Muscle layer of colon (tissue), 2 donors: ENCODE measurements at regions not wholly inside any gene's neighbourhood (a gene's known extent, or its start where the extent isn't known, plus 50 kb on each side); places are given as distances from the start of the nearest gene placed in this dataset.
"Not testable (repeated sequence)": the region's sequence is repeated elsewhere in the genome, so short reads cannot be mapped to it uniquely, and the experiment has no call there.

Source experiments
- H3K27ac ChIP-seq: one replicate; pipeline ENCODE4 v1.7.0; 2013; ENCODE audit warnings: low read depth, mild to moderate bottlenecking, low read length, moderate library complexity
- H3K27me3 ChIP-seq, 2 donors: one replicate each; pipeline ENCODE4 v1.7.0; 2013; ENCODE audit warnings: low read length in 2 of 2, mild to moderate bottlenecking in 2 of 2; ENCODE audit not compliant: insufficient read depth in 2 of 2, control insufficient read depth in 1 of 2
- H3K36me3 ChIP-seq: one replicate; pipeline ENCODE4 v1.7.0; 2013; ENCODE audit warnings: mild to moderate bottlenecking, low read length; ENCODE audit not compliant: insufficient read depth
- H3K4me1 ChIP-seq: one replicate; pipeline ENCODE4 v1.7.0; 2013; ENCODE audit warnings: mild to moderate bottlenecking, low read length; ENCODE audit not compliant: insufficient read depth
- H3K4me3 ChIP-seq, 2 donors: one replicate each; pipeline ENCODE4 v1.7.0; 2013; ENCODE audit warnings: low read length in 2 of 2, low read depth in 1 of 2, mild to moderate bottlenecking in 1 of 2, moderate library complexity in 1 of 2
- H3K9ac ChIP-seq: one replicate; pipeline ENCODE4 v1.7.0; 2013; ENCODE audit warnings: low read length
- H3K9me3 ChIP-seq: one replicate; pipeline ENCODE4 v1.7.0; 2013; ENCODE audit warnings: mild to moderate bottlenecking, low read length
- donor health status: abdominal sarcoma.
- donor health status: Adenocarcinoma of cecum.

GRCh38 chr7:68231011-68231410 is 1234.4 kb downstream of the TYW1 start:
- not testable (repeated sequence) for H3K9ac ChIP-seq

GRCh38 chr7:68235937-68236336 is 1239.3 kb downstream of the TYW1 start:
- Histone ChIP-seq H3K9me3 (no peaks in the 10 kb centered on the region), H3K4me1 (no peaks in the 10 kb centered on the region), H3K36me3 (no peaks in the 10 kb centered on the region), H3K27me3 (no peaks in the 10 kb centered on the region), H3K9ac (no peak overlapping the region), H3K4me3 (no peak overlapping the region), H3K27ac (no peak overlapping the region)

More at GRCh38 chr7:68231011-68231410, 1234.4 kb downstream of the TYW1 start:
- H3K36me3 ChIP-seq, H3K4me1 ChIP-seq, H3K4me3 ChIP-seq, H3K27me3 ChIP-seq, H3K9me3 ChIP-seq, H3K27ac ChIP-seq: not testable (repeated sequence)

- Histone ChIP-seq H3K4me1 (no peaks in the 10 kb centered on the region), H3K9ac (no peak overlapping the region), H3K27ac (no peak overlapping the region), H3K9me3 (no peaks in the 10 kb centered on the region), H3K36me3 (no peaks in the 10 kb centered on the region), H3K4me3 (no peak overlapping the region), H3K27me3 (no peaks in the 10 kb centered on the region)
Observed at GRCh38 chr7:68238204-68238805, 1241.7 kb downstream of the TYW1 start.

GRCh38 chr7:68243128-68243527 is 1246.5 kb downstream of the TYW1 start:
- Histone ChIP-seq H3K9me3 (no peaks in the 10 kb centered on the region), H3K9ac (no peak overlapping the region), H3K36me3 (no peaks in the 10 kb centered on the region), H3K27me3 (no peaks in the 10 kb centered on the region), H3K27ac (no peak overlapping the region), H3K4me3 (no peak overlapping the region), H3K4me1 (no peaks in the 10 kb centered on the region)

- no peaks in the 10 kb centered on the region for H3K9me3 ChIP-seq
- no peaks in the 10 kb centered on the region for H3K27me3 ChIP-seq
- no peak overlapping the region for H3K9ac ChIP-seq
- H3K4me1 ChIP-seq: no peaks in the 10 kb centered on the region
- H3K4me3 ChIP-seq: no peak overlapping the region
- no peak overlapping the region for H3K27ac ChIP-seq
- H3K36me3 ChIP-seq: no peaks in the 10 kb centered on the region
Observed at GRCh38 chr7:68244389-68244788, 1247.8 kb downstream of the TYW1 start.

- Histone ChIP-seq H3K27ac (no peak overlapping the region), H3K36me3 (no peaks in the 10 kb centered on the region), H3K27me3 (no peaks in the 10 kb centered on the region), H3K4me1 (no peaks in the 10 kb centered on the region), H3K9ac (no peak overlapping the region), H3K4me3 (no peak overlapping the region), H3K9me3 (no peaks in the 10 kb centered on the region)
Observed at GRCh38 chr7:68245688-68246087, 1249.1 kb downstream of the TYW1 start.

GRCh38 chr7:68246189-68246633 is 1249.6 kb downstream of the TYW1 start:
- H3K27me3 ChIP-seq: no peaks in the 10 kb centered on the region
- H3K9ac ChIP-seq: no peak overlapping the region
- no peak overlapping the region for H3K27ac ChIP-seq
- no peaks in the 10 kb centered on the region for H3K36me3 ChIP-seq
- H3K4me1 ChIP-seq: no peaks in the 10 kb centered on the region
- H3K4me3 ChIP-seq: no peak overlapping the region
- no peaks in the 10 kb centered on the region for H3K9me3 ChIP-seq

- Histone ChIP-seq H3K9ac (no peak overlapping the region), H3K27ac (no peak overlapping the region), H3K27me3 (no peaks in the 10 kb centered on the region), H3K4me1 (no peaks in the 10 kb centered on the region), H3K4me3 (no peak overlapping the region), H3K9me3 (no peaks in the 10 kb centered on the region), H3K36me3 (no peaks in the 10 kb centered on the region)
Observed at GRCh38 chr7:68247126-68247525, 1250.5 kb downstream of the TYW1 start.

- Histone ChIP-seq H3K36me3 (no peaks in the 10 kb centered on the region), H3K9me3 (no peaks in the 10 kb centered on the region), H3K9ac (no peak overlapping the region), H3K4me1 (no peaks in the 10 kb centered on the region), H3K27ac (no peak overlapping the region), H3K4me3 (no peak overlapping the region), H3K27me3 (no peaks in the 10 kb centered on the region)
Observed at GRCh38 chr7:68247571-68247970, 1250.9 kb downstream of the TYW1 start.

- no peak overlapping the region for H3K9ac ChIP-seq
- no peak overlapping the region for H3K27ac ChIP-seq
- no peaks in the 10 kb centered on the region for H3K4me1 ChIP-seq
- no peaks in the 10 kb centered on the region for H3K36me3 ChIP-seq
- H3K9me3 ChIP-seq: no peaks in the 10 kb centered on the region
- H3K27me3 ChIP-seq: no peaks in the 10 kb centered on the region
- no peak overlapping the region for H3K4me3 ChIP-seq
Observed at GRCh38 chr7:68248973-68249372, 1252.3 kb downstream of the TYW1 start.

GRCh38 chr7:68249611-68250010 is 1253.0 kb downstream of the TYW1 start:
- Histone ChIP-seq H3K27ac (no peak overlapping the region), H3K27me3 (no peaks in the 10 kb centered on the region)

GRCh38 chr7:68250143-68250542 is 1253.5 kb downstream of the TYW1 start:
- Histone ChIP-seq H3K4me1 (no peaks in the 10 kb centered on the region), H3K4me3 (no peak overlapping the region), H3K27me3 (no peaks in the 10 kb centered on the region), H3K9me3 (no peaks in the 10 kb centered on the region), H3K27ac (no peak overlapping the region), H3K9ac (no peak overlapping the region), H3K36me3 (no peaks in the 10 kb centered on the region)

More at GRCh38 chr7:68249611-68250010, 1253.0 kb downstream of the TYW1 start:
- Histone ChIP-seq H3K4me3 (no peak overlapping the region), H3K9me3 (no peaks in the 10 kb centered on the region), H3K4me1 (no peaks in the 10 kb centered on the region), H3K9ac (no peak overlapping the region), H3K36me3 (no peaks in the 10 kb centered on the region)
